H1 (cell line): ENCODE measurements at regions not wholly inside any gene's neighbourhood (a gene's known extent, or its start where the extent isn't known, plus 50 kb on each side); places are given as distances from the start of the nearest gene placed in this dataset.

Experiments
- CREB1 ChIP-seq: IDR thresholded peaks from 2 replicates; pipeline ENCODE4 v1.6.1; 2012; ENCODE audit warnings: inconsistent platforms
- EZH2 ChIP-seq: fragments of 200-600 bp; sonication (generic); IDR thresholded peaks from 2 replicates; pipeline ENCODE4 v1.7.1; 2012; ENCODE audit warnings: low read depth, mild to moderate bottlenecking, moderate library complexity, low read length, inconsistent platforms; ENCODE audit not compliant: severe bottlenecking
- POLR2A ChIP-seq, 2 experiments: IDR thresholded peaks; 1 replicate in 1 of 2; 2 replicates in 1 of 2; pipeline ENCODE4 v1.6.1; 2011; ENCODE audit warnings: low read depth in 2 of 2, low read length in 2 of 2, mild to moderate bottlenecking in 2 of 2; ENCODE audit errors: control extremely low read depth in 1 of 2
- SP2 ChIP-seq: IDR thresholded peaks from 2 replicates; pipeline ENCODE4 v1.6.1; 2012; ENCODE audit warnings: mild to moderate bottlenecking, low read length, inconsistent platforms
- TF ChIP-seq, protein P1 (sequence below), 3 experiments: IDR thresholded peaks; 1 replicate in 2 of 3; 2 replicates in 1 of 3; pipeline versions ENCODE4 v1.5.1 to v1.6.1; 2011; ENCODE audit warnings: low read length in 3 of 3, mild to moderate bottlenecking in 3 of 3, inconsistent platforms in 2 of 3, low read depth in 1 of 3, moderate library complexity in 1 of 3; ENCODE audit not compliant: insufficient read depth in 1 of 3; ENCODE audit errors: control extremely low read depth in 1 of 3

- TF ChIP-seq POLR2A (IDR thresholded peaks at IDR 0.05; ENCODE audit: control extremely low read depth in 1 of 2, low read depth in 2 of 2, low read length in 2 of 2) (no peak), CREB1 (no peak), SP2 (no peak), EZH2 (no peak)
- TF ChIP-seq, protein P1, sequence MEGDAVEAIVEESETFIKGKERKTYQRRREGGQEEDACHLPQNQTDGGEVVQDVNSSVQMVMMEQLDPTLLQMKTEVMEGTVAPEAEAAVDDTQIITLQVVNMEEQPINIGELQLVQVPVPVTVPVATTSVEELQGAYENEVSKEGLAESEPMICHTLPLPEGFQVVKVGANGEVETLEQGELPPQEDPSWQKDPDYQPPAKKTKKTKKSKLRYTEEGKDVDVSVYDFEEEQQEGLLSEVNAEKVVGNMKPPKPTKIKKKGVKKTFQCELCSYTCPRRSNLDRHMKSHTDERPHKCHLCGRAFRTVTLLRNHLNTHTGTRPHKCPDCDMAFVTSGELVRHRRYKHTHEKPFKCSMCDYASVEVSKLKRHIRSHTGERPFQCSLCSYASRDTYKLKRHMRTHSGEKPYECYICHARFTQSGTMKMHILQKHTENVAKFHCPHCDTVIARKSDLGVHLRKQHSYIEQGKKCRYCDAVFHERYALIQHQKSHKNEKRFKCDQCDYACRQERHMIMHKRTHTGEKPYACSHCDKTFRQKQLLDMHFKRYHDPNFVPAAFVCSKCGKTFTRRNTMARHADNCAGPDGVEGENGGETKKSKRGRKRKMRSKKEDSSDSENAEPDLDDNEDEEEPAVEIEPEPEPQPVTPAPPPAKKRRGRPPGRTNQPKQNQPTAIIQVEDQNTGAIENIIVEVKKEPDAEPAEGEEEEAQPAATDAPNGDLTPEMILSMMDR (IDR thresholded peaks at IDR 0.05; ENCODE audit: control extremely low read depth in 1 of 3, insufficient read depth in 1 of 3, low read depth in 1 of 3, low read length in 3 of 3), result no peak
These were observed 102.1 kb upstream of the NXT1 start for GRCh38 chr20:23248461-23248882.
